Transverse colon (tissue), 4 donors: ENCODE measurements at regions not wholly inside any gene's neighbourhood (a gene's known extent, or its start where the extent isn't known, plus 50 kb on each side); places are given as distances from the start of the nearest gene placed in this dataset.

Experiments used
- CTCF ChIP-seq, 5 experiments: fragments of 200-600 bp in 3 of 5; fragments of 450-650 bp in 2 of 5; sonication (generic) in 3 of 5; IDR thresholded peaks; 1 replicate in 2 of 5; 2 replicates in 3 of 5; pipeline ENCODE4 v1.5.1; 2016 to 2017; ENCODE audit warnings: antibody characterized with exemption in 5 of 5, inconsistent platforms in 3 of 5, mild to moderate bottlenecking in 2 of 5, moderate library complexity in 1 of 5
- EP300 ChIP-seq: sonication (generic); formaldehyde crosslinking; IDR thresholded peaks from one replicate; pipeline ENCODE4 v1.6.1; 2017; ENCODE audit warnings: antibody characterized with exemption, low read depth
- POLR2A ChIP-seq: fragments of 450-650 bp; IDR thresholded peaks from one replicate; pipeline ENCODE4 v1.6.1; 2016; ENCODE audit warnings: antibody characterized with exemption, mild to moderate bottlenecking, moderate library complexity
- POLR2AphosphoS5 ChIP-seq, 3 donors: sonication (generic); formaldehyde crosslinking; IDR thresholded peaks; one replicate each; pipeline ENCODE4 v1.6.1; 2016; ENCODE audit warnings: antibody characterized with exemption in 3 of 3

GRCh38 chr13:34207872-34208271, 389.9 kb downstream of the RFC3 start:
- TF ChIP-seq CTCF (IDR thresholded peaks at IDR 0.05): no peak
- no peak for TF ChIP-seq EP300
- TF ChIP-seq POLR2AphosphoS5 (IDR thresholded peaks at IDR 0.05): no peak
- no peak for TF ChIP-seq POLR2A
